Gastroesophageal sphincter (tissue), 3 donors: ENCODE measurements at regions not wholly inside any gene's neighbourhood (a gene's known extent, or its start where the extent isn't known, plus 50 kb on each side); places are given as distances from the start of the nearest gene placed in this dataset.

Source experiments
- CTCF ChIP-seq, 4 experiments: fragments of 200-600 bp in 2 of 4; fragments of 450-650 bp in 2 of 4; sonication (generic) in 1 of 4; IDR thresholded peaks; one replicate each; pipeline ENCODE4 v1.5.1; 2017 to 2019; ENCODE audit warnings: antibody characterized with exemption in 4 of 4, mild to moderate bottlenecking in 2 of 4, moderate library complexity in 2 of 4
- POLR2A ChIP-seq, 2 donors: fragments of 450-650 bp; IDR thresholded peaks; one replicate each; pipeline ENCODE4 v1.6.1; 2017; ENCODE audit warnings: antibody characterized with exemption in 2 of 2, mild to moderate bottlenecking in 2 of 2, moderate library complexity in 1 of 2

GRCh38 chr4:114103908-114104307 lies 124.5 kb upstream of the ARSJ start:
- TF ChIP-seq CTCF (IDR thresholded peaks at IDR 0.05), result no peak
- TF ChIP-seq POLR2A (IDR thresholded peaks at IDR 0.05), result no peak
